ENCODE measurements at regions not wholly inside any gene's neighbourhood (a gene's known extent, or its start where the extent isn't known, plus 50 kb on each side); places are given as distances from the start of the nearest gene placed in this dataset. TPM values are rescaled to one million over a fixed set of nuclear protein-coding genes. Genes with fewer than 3 reads are reported as not detected.

DNA sequence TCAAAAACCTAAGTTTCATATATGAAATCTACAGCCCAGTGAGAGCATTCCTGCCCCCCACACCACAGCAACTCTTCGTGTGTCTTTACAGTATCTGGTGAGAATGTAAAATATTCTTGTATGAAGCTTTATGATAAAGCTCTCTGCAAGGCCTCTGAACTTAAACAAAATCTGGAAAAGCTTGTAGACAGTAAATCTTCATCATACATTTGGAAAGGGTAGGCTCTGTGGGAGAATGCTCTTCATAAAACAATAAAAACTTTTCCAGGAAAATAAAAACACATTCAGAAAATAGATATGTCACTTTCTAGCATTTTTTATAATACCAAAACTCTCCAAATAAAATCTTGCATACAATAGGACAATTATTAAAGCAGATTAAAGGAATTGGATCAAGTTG is 1009.5 kb downstream of the NAALADL2 start:
- POLR2A ChIA-PET, result no interaction called here
- H3K27ac ChIP-seq (ENCODE audit: low read depth, low read length), result no peak overlapping the region
- intact Hi-C loops (cut with micrococcal nuclease), result no loop called here
- H3K9me3 Mint-ChIP-seq, result peaks cover 0 to 10% (median 2%) of the 10 kb centered on the region in 11 donors
- H3K27me3 Mint-ChIP-seq, result peaks cover 0 to 3% (median 0%) of the 10 kb centered on the region in 5 donors
- no peaks in the 10 kb centered on the region for H3K4me1 Mint-ChIP-seq
- H3K36me3 Mint-ChIP-seq, result no peaks in the 10 kb centered on the region
- CTCF ChIA-PET, result no interaction called here
- no peak overlapping the region for H3K4me3 Mint-ChIP-seq
- no peak overlapping the region for H3K27ac Mint-ChIP-seq
- ATAC-seq, result no peak
- no peaks in the 10 kb centered on the region for H3K36me3 ChIP-seq (ENCODE audit: control insufficient read depth in 2 of 3, insufficient read depth in 3 of 3, low read length in 3 of 3)
- H3K27me3 ChIP-seq (ENCODE audit: control insufficient read depth in 2 of 2, insufficient read depth in 2 of 2, low read length in 2 of 2), result no peaks in the 10 kb centered on the region
- DNase-seq, result no peak
- no peaks in the 10 kb centered on the region for H3K4me1 ChIP-seq (ENCODE audit: control insufficient read depth in 2 of 2, insufficient read depth in 2 of 2, low read length in 2 of 2)
- H3K9me3 ChIP-seq (ENCODE audit: control insufficient read depth in 2 of 3, low read length in 3 of 3), result no peaks in the 10 kb centered on the region
- no peak overlapping the region for H3K4me3 ChIP-seq (ENCODE audit: low read length)

DNA sequence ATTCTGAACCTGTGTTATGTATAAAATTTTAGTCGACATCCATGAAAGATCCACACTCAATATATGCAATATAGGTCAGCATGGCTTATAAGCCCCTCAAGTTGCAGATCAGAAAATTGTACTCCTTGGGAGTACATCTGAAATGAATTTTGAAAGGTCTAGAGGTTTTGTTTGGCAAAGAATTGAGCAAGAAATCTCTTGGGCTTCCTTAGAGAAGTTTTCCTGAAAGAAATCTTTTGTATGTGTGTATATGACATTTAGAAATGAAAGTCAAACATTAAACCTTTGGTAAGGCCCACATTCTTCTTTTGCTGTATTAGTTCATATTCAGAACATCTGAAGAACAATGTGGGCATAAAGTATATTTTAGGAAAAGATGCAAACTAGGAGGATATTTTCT is 1006.6 kb downstream of the NAALADL2 start:
- intact Hi-C loops (cut with micrococcal nuclease), result no loop called here
- no peak for ATAC-seq
- no peak overlapping the region for H3K27ac Mint-ChIP-seq
- H3K27me3 ChIP-seq (ENCODE audit: control insufficient read depth in 2 of 2, insufficient read depth in 2 of 2, low read length in 2 of 2), result no peaks in the 10 kb centered on the region
- CTCF ChIA-PET, result no interaction called here
- peaks cover 0 to 2% (median 0%) of the 10 kb centered on the region in 11 donors for H3K9me3 Mint-ChIP-seq
- H3K9me3 ChIP-seq (ENCODE audit: control insufficient read depth in 2 of 3, low read length in 3 of 3), result no peaks in the 10 kb centered on the region
- H3K4me3 ChIP-seq (ENCODE audit: low read length), result no peak overlapping the region
- no peaks in the 10 kb centered on the region for H3K36me3 ChIP-seq (ENCODE audit: control insufficient read depth in 2 of 3, insufficient read depth in 3 of 3, low read length in 3 of 3)
- no peak overlapping the region for H3K27ac ChIP-seq (ENCODE audit: low read depth, low read length)
- DNase-seq, result no peak
- no peaks in the 10 kb centered on the region for H3K36me3 Mint-ChIP-seq
- no peaks in the 10 kb centered on the region for H3K4me1 Mint-ChIP-seq
- H3K4me1 ChIP-seq (ENCODE audit: control insufficient read depth in 2 of 2, insufficient read depth in 2 of 2, low read length in 2 of 2), result no peaks in the 10 kb centered on the region
- H3K27me3 Mint-ChIP-seq, result no peaks in the 10 kb centered on the region
- POLR2A ChIA-PET, result no interaction called here
- H3K4me3 Mint-ChIP-seq, result no peak overlapping the region

DNA sequence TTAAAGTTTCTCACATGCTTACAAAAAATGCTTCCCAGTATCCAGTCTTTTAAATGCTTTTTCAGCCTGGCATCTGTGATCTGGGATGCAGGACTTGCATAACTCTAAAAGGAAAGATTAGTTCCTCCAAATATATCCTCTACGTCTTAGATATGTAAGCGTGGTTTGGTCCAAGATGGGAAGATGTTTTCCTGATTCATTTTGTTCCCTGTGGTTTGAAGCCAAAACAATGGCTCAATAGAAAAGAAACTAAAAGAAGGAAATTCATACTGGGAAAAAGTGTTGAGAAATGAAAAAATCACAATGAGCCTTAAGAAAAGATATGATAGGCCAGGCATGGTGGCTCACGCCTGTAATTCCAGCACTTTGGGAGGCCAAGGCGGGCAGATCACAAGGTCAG is 1002.8 kb downstream of the NAALADL2 start:
- Mint-ChIP-seq H3K4me3 (no peak overlapping the region), H3K27me3 (no peaks in the 10 kb centered on the region), H3K4me1 (no peaks in the 10 kb centered on the region), H3K27ac (no peak overlapping the region), H3K9me3 (peaks cover 0 to 2% (median 0%) of the 10 kb centered on the region in 11 donors), H3K36me3 (no peaks in the 10 kb centered on the region)
- Histone ChIP-seq H3K36me3 (ENCODE audit: control insufficient read depth in 2 of 3, insufficient read depth in 3 of 3, low read length in 3 of 3) (no peaks in the 10 kb centered on the region), H3K4me1 (ENCODE audit: control insufficient read depth in 2 of 2, insufficient read depth in 2 of 2, low read length in 2 of 2) (no peaks in the 10 kb centered on the region), H3K27ac (ENCODE audit: low read depth, low read length) (no peak overlapping the region), H3K4me3 (ENCODE audit: low read length) (no peak overlapping the region), H3K9me3 (ENCODE audit: control insufficient read depth in 2 of 3, low read length in 3 of 3) (no peaks in the 10 kb centered on the region), H3K27me3 (ENCODE audit: control insufficient read depth in 2 of 2, insufficient read depth in 2 of 2, low read length in 2 of 2) (no peaks in the 10 kb centered on the region)
- no peak for DNase-seq
- ChIA-PET POLR2A (no interaction called here), CTCF (no interaction called here)
- intact Hi-C loops (cut with micrococcal nuclease), result no loop called here
- no peak for ATAC-seq

Small RNAs in the stretch of these regions (microRNA-seq; reads per million reads assigned to microRNA genes)
- not detected for gene MIR7977 (ENCODE audit: borderline microRNAs expressed)
